Fibroblast of villous mesenchyme (primary cell): ENCODE measurements at regions not wholly inside any gene's neighbourhood (a gene's known extent, or its start where the extent isn't known, plus 50 kb on each side); places are given as distances from the start of the nearest gene placed in this dataset.

Experiments
- DNase-seq: peaks from one replicate; pipeline ENCODE4 v3.0.0-alpha.2; 2010; ENCODE audit warnings: low read depth
- H3K4me3 ChIP-seq: 2 replicates; pipeline ENCODE4 v1.5.1; 2011; ENCODE audit warnings: low read depth, mild to moderate bottlenecking, low read length
- TF ChIP-seq, protein P1 (sequence below): IDR thresholded peaks from 2 replicates; pipeline ENCODE4 v1.5.1; 2012; ENCODE audit warnings: low read depth, mild to moderate bottlenecking, low read length; ENCODE audit not compliant: insufficient read depth

DNA sequence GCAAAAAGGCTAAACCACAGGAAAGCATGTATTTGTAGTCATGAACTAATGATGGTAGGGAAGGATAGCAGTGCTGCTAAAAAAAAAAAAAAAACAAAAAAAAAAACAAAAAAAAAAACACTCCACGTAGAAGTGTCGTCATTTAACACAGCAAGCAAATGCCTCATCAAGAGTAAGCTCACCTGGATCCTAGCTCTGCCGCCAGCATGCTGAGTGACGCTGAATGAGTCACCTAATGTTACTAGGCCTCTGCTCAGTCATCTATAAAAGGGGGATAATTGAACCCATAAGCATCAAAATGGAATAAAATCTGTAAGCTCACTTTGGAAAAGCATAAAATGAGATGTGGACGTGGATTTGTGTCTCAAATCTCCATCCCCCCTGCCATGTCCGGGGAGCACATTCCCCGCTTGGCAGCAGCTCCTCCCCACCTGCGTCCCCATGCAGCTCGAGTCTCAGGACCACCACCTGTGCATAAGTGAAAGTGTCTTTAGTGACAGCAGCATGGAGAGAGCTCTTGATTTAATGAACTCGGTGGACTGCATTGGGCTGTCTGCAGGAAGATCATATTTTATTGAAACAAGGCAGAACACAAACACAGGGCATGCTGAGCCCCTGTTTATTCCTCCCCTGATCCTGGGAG lies 427.5 kb downstream of the LRATD1 start:
- TF ChIP-seq, protein P1, sequence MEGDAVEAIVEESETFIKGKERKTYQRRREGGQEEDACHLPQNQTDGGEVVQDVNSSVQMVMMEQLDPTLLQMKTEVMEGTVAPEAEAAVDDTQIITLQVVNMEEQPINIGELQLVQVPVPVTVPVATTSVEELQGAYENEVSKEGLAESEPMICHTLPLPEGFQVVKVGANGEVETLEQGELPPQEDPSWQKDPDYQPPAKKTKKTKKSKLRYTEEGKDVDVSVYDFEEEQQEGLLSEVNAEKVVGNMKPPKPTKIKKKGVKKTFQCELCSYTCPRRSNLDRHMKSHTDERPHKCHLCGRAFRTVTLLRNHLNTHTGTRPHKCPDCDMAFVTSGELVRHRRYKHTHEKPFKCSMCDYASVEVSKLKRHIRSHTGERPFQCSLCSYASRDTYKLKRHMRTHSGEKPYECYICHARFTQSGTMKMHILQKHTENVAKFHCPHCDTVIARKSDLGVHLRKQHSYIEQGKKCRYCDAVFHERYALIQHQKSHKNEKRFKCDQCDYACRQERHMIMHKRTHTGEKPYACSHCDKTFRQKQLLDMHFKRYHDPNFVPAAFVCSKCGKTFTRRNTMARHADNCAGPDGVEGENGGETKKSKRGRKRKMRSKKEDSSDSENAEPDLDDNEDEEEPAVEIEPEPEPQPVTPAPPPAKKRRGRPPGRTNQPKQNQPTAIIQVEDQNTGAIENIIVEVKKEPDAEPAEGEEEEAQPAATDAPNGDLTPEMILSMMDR: no peak
- DNase-seq: no peak
- no peak overlapping the region for H3K4me3 ChIP-seq

- no peak for DNase-seq
- TF ChIP-seq, protein P1: no peak
- H3K4me3 ChIP-seq: no peak overlapping the region
These were observed 428.8 kb downstream of the LRATD1 start for GRCh38 chr2:15061268-15061667.

DNA sequence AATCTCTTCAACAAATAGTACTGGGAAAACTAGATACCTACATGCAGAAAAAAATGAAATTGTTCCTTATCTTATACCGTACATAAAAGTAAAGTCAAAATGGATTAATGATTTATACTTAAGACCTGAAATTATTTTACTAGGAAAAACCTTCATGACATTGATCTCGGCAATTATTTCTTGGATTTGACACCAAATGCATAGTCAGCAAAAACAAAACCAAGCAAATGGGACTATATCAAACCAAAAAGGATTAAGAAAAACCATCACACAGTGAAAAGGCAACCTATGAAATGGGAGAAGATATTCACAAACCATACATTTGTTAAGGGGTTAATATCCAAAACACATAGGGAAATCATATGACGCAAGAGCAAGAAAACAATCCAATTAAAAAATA lies 433.6 kb downstream of the LRATD1 start:
- no peak overlapping the region for H3K4me3 ChIP-seq
- TF ChIP-seq, protein P1: no peak
- DNase-seq: no peak

DNA sequence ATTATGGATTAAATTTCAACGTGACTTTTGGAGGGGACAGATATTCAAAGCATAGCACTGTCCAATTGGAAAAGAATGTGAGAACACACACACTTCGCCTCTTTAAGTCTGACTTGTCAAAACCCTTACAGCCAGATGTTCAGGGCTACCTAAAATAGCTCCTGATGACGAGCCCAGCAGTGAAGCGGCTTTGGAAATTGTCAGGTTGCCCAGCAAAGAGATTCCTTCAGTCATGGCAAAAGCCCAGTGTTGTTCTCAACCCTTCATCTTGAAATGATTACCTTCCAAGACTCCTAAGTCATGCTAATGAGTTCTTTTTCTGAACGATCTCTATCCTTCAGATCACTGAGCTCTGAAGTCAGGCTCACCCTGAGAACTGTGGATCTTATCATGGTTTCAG lies 436.6 kb downstream of the LRATD1 start:
- DNase-seq: no peak
- TF ChIP-seq, protein P1: no peak
- no peak overlapping the region for H3K4me3 ChIP-seq

DNA sequence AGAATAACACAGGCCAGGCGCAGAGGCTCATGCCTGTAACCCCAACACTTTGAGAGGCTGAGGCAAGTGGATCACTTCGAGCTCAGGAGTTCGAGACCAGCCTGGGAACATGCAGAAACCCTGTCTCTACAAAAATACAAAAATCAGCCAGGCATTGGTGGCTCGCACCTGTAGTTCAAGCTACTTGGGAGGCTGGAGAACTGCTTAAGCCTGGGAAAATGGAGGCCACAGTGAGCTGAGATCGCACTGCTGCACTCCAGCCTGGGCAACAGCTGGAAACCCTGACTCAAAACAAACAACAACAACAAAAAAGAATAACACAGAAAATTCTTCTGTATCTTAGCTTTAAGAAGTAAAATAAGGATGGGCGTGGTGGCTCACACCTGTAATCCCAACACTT lies 440.3 kb downstream of the LRATD1 start:
- no peak overlapping the region for H3K4me3 ChIP-seq
- TF ChIP-seq, protein P1: no peak
- DNase-seq: no peak

GRCh38 chr2:15073664-15074063 lies 441.1 kb downstream of the LRATD1 start:
- H3K4me3 ChIP-seq: no peak overlapping the region
- no peak for DNase-seq
- TF ChIP-seq, protein P1: no peak

DNA sequence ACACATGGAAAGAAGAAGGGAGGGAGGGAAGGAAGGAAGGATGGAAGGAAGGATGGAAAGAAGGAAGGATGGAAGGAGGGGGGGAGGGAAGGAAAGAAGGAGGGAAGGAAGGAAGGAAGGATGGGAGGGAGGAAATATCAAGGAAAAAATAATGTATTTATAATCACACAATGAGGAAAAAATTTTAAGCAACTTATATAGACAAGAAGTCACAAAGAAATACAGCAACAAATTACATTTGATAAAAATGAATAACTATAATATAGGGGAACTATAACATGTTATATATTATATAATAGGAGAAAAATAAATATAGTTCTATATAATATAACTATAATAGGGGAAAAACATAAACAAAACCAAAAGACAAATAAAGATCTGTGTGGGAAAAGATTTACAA lies 441.8 kb downstream of the LRATD1 start:
- H3K4me3 ChIP-seq: no peak overlapping the region
- TF ChIP-seq, protein P1: no peak
- DNase-seq: no peak
